Lung (tissue), 11 donors: ENCODE measurements at regions not wholly inside any gene's neighbourhood (a gene's known extent, or its start where the extent isn't known, plus 50 kb on each side); places are given as distances from the start of the nearest gene placed in this dataset.

Experiments used
- ATAC-seq: fragments of 200-7000 bp; cut with Tn5 transposase; one replicate; pipeline ENCODE4 v1.9.1; 2020; ENCODE audit warnings: moderate number of reproducible peaks; ENCODE audit not compliant: insufficient read depth, low FRiP score
- DNase-seq, 3 donors: peaks; one replicate each; pipeline ENCODE4 v3.0.0-alpha.2; 2013 to 2017
- H3K27ac ChIP-seq, 2 donors: one replicate each; pipeline ENCODE4 v1.5.1; 2013; ENCODE audit warnings: mild to moderate bottlenecking in 2 of 2, moderate library complexity in 2 of 2, control low read depth in 1 of 2, inconsistent platforms in 1 of 2, low read depth in 1 of 2, low read length in 1 of 2
- H3K27me3 ChIP-seq, 3 donors: one replicate each; pipeline ENCODE4 v1.5.1; 2013; ENCODE audit warnings: low read length in 2 of 3; ENCODE audit not compliant: control insufficient read depth in 3 of 3, insufficient read depth in 3 of 3
- H3K36me3 ChIP-seq, 4 donors: one replicate each; pipeline ENCODE4 v1.5.1; 2013; ENCODE audit warnings: low read length in 4 of 4, mild to moderate bottlenecking in 1 of 4, moderate library complexity in 1 of 4; ENCODE audit not compliant: control insufficient read depth in 4 of 4, insufficient read depth in 4 of 4
- H3K4me1 ChIP-seq, 5 donors: one replicate each; pipeline ENCODE4 v1.5.1; 2013; ENCODE audit warnings: low read length in 5 of 5, mild to moderate bottlenecking in 2 of 5, moderate library complexity in 1 of 5; ENCODE audit not compliant: control insufficient read depth in 5 of 5, insufficient read depth in 5 of 5
- H3K4me3 ChIP-seq: one replicate; pipeline ENCODE4 v1.5.1; 2013; ENCODE audit warnings: mild to moderate bottlenecking, control low read depth, moderate library complexity
- H3K9ac ChIP-seq, 2 donors: one replicate each; pipeline ENCODE4 v1.5.1; 2013; ENCODE audit warnings: low read length in 2 of 2, control low read depth in 1 of 2; ENCODE audit not compliant: insufficient read depth in 1 of 2
- H3K9me3 ChIP-seq, 4 donors: one replicate each; pipeline ENCODE4 v1.5.1; 2013; ENCODE audit warnings: low read length in 3 of 4, mild to moderate bottlenecking in 1 of 4, moderate library complexity in 1 of 4; ENCODE audit not compliant: control insufficient read depth in 4 of 4, insufficient read depth in 3 of 4
- WGBS, 2 donors: extraction: QIAGEN DNeasy Blood & Tissue Kit; methylation state at CpG; one replicate each; pipeline ENCODE4 v1.1.7; 2013; 5-methylcytosine and 5-hydroxymethylcytosine counted together
- TF ChIP-seq, protein P1 (sequence below): IDR thresholded peaks from 2 replicates; pipeline ENCODE4 v1.5.1; 2012; ENCODE audit warnings: mild to moderate bottlenecking; ENCODE audit errors: control extremely low read depth, extremely low read depth
- donor health status: control.
- donor health status: control.
- donor health status: Bipolar disorder and iron deficiency.
- donor health status: healthy.
- donor health status: DM: yes; HTN: yes; CAD: no.

DNA sequence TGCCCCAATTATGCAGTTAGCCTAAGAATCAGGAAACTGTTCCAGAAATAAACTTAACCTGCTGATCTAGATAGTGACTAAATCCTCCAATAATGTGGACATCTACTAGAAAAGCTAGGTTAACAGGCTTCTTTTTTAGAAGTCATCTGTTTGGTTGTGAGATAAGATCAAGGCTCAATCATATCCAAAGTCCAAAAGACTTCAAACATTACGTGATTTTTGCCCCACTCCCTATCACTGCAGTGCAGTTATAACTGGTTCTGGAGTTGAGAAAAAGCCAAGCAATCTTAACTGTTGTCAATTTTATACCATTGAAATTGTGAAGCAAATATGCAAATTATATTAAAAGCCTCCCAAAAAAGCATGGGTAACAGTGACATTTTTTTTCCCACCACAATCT lies 781.4 kb downstream of the KLHL13 start:
- TF ChIP-seq, protein P1, sequence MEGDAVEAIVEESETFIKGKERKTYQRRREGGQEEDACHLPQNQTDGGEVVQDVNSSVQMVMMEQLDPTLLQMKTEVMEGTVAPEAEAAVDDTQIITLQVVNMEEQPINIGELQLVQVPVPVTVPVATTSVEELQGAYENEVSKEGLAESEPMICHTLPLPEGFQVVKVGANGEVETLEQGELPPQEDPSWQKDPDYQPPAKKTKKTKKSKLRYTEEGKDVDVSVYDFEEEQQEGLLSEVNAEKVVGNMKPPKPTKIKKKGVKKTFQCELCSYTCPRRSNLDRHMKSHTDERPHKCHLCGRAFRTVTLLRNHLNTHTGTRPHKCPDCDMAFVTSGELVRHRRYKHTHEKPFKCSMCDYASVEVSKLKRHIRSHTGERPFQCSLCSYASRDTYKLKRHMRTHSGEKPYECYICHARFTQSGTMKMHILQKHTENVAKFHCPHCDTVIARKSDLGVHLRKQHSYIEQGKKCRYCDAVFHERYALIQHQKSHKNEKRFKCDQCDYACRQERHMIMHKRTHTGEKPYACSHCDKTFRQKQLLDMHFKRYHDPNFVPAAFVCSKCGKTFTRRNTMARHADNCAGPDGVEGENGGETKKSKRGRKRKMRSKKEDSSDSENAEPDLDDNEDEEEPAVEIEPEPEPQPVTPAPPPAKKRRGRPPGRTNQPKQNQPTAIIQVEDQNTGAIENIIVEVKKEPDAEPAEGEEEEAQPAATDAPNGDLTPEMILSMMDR: no peak
- H3K9ac ChIP-seq: no peak overlapping the region
- no peaks in the 10 kb centered on the region for H3K36me3 ChIP-seq
- WGBS, 2 donors: 53 to 76% methylated on average over 1 of the region's 1 CpG
- H3K4me3 ChIP-seq: no peak overlapping the region
- no peaks in the 10 kb centered on the region for H3K27me3 ChIP-seq
- H3K9me3 ChIP-seq: no peaks in the 10 kb centered on the region
- no peaks in the 10 kb centered on the region for H3K4me1 ChIP-seq
- DNase-seq: no peak
- no peak overlapping the region for H3K27ac ChIP-seq
- ATAC-seq: no peak

DNA sequence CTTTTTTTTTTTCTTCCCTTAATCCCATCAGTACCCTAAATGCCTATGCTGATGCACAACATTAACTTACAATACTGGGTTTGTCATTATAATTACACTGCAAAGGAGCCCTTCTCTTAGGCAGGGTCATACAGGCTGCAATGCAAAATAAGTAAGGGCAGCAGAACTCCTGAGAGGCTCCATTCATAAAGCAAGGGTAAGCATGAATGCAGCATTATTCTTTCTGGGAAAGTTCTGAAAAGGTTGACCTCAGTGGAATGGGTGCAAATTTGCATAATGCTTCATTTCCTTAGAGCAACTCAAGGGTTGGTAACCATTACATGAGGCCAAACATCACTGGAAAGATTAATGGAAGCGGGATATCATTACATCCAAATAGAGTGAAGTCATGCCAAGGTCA lies 789.2 kb downstream of the KLHL13 start:
- Histone ChIP-seq H3K36me3 (no peaks in the 10 kb centered on the region), H3K27ac (no peak overlapping the region), H3K4me1 (no peaks in the 10 kb centered on the region), H3K9me3 (peaks cover 0 to 5% (median 2%) of the 10 kb centered on the region in 4 donors), H3K4me3 (no peak overlapping the region), H3K27me3 (no peaks in the 10 kb centered on the region), H3K9ac (no peak overlapping the region)
- WGBS, 2 donors: 48 to 58% methylated on average over 1 of the region's 1 CpG
- ATAC-seq (no peak), DNase-seq (no peak)
- TF ChIP-seq, protein P1: no peak

DNA sequence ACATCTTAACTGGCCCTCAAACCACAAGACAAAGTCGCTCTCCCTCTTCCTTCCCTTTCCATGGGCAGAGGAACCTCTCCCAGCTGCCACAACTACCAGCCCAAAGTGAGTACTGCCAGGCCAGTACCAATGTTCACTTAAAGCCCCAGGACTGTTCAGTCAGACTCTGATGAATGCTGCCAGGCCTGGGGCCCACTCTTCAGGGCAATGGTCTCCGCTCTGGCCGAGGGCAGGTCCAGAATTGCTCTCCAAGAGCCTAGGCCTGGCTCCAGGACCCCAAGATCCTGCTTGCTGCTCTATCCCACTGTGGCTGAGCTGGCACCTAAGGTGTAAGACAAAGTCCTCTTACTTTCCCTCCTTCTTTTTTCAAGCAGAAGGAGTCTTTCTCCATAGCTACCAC lies 790.9 kb downstream of the KLHL13 start:
- Histone ChIP-seq H3K4me3 (no peak overlapping the region), H3K27ac (no peak overlapping the region), H3K27me3 (no peaks in the 10 kb centered on the region), H3K9ac (no peak overlapping the region), H3K36me3 (no peaks in the 10 kb centered on the region), H3K9me3 (peaks cover 0 to 5% (median 2%) of the 10 kb centered on the region in 4 donors), H3K4me1 (no peaks in the 10 kb centered on the region)
- DNase-seq (no peak), ATAC-seq (no peak)
- 49 to 77% methylated on average over 3 of the region's 3 CpGs for WGBS, 2 donors
- TF ChIP-seq, protein P1: no peak

DNA sequence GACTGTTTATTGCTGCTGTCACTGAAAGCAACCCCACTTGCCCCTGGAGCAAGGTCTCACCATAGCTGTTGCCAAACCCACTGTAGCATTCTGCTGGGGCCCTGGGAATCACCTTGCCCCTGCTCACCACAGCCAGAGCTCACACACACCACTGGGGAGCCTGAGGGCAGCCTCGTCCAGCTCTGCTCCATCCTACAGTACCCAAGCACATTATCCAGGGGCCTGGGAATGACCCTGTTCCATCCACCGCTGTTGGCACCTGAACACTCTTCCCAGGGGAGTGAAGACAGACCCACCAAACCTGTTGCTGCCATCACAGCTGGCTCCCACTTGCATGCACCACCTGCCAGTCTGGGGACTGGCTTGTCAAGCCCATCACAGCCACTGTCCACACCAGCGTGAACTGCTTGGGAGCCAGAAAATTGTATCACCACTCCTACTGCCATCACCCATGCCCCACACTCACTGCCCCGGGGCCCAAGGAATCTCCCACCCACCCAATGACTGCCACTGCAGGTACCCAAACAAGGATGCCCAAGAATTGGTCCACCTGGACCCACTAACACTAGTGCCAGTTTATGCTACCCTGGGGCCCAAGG lies 811.3 kb downstream of the KLHL13 start:
- Histone ChIP-seq H3K9me3 (peaks cover 0 to 12% (median 0%) of the 10 kb centered on the region in 4 donors), H3K4me3 (no peak overlapping the region)
- WGBS, 2 donors: 70 to 91% methylated on average over 4 of the region's 4 CpGs

More for the DNA sequence above, 811.3 kb downstream of the KLHL13 start:
- Histone ChIP-seq H3K36me3 (no peaks in the 10 kb centered on the region), H3K27me3 (no peaks in the 10 kb centered on the region), H3K4me1 (no peaks in the 10 kb centered on the region), H3K27ac (no peak overlapping the region), H3K9ac (no peak overlapping the region)
- DNase-seq (no peak), ATAC-seq (no peak)
- TF ChIP-seq, protein P1: no peak
